Naive B cell (primary cell): ENCODE measurements at regions not wholly inside any gene's neighbourhood (a gene's known extent, or its start where the extent isn't known, plus 50 kb on each side); places are given as distances from the start of the nearest gene placed in this dataset.
"Not testable (repeated sequence)": the region's sequence is repeated elsewhere in the genome, so short reads cannot be mapped to it uniquely, and the experiment has no call there.

Source experiments
- ATAC-seq, 2 donors: fragments of 150-1000 bp; cut with Tn5 transposase; 2 replicates each; pipeline ENCODE4 v1.10.0; 2021; ENCODE audit warnings: low read depth in 2 of 2, mild to moderate bottlenecking in 2 of 2, moderate library complexity in 2 of 2
- DNase-seq: peaks from one replicate; pipeline ENCODE4 v3.0.0; 2022
- H3K27ac Mint-ChIP-seq, 6 donors: one replicate each; pipeline ENCODE4 v1.8.0; 2020 to 2022; ENCODE audit warnings: mild to moderate bottlenecking in 6 of 6, mixed read lengths in 6 of 6, moderate library complexity in 5 of 6, inconsistent platforms in 2 of 6
- H3K27me3 Mint-ChIP-seq, 3 donors: one replicate each; pipeline ENCODE4 v1.8.0; 2021 to 2022; ENCODE audit warnings: mixed read lengths in 3 of 3, mild to moderate bottlenecking in 1 of 3
- H3K36me3 Mint-ChIP-seq, 2 donors: one replicate each; pipeline ENCODE4 v1.8.0; 2020 to 2022; ENCODE audit warnings: mixed read lengths in 2 of 2, inconsistent platforms in 1 of 2, mild to moderate bottlenecking in 1 of 2
- H3K4me1 Mint-ChIP-seq, 3 donors: one replicate each; pipeline ENCODE4 v1.8.0; 2020 to 2022; ENCODE audit warnings: mixed read lengths in 3 of 3, inconsistent platforms in 1 of 3, mild to moderate bottlenecking in 1 of 3, moderate library complexity in 1 of 3
- H3K4me3 Mint-ChIP-seq, 8 donors: one replicate each; pipeline ENCODE4 v1.8.0; 2020 to 2022; ENCODE audit warnings: mild to moderate bottlenecking in 8 of 8, mixed read lengths in 8 of 8, moderate library complexity in 8 of 8, inconsistent platforms in 2 of 8
- H3K9me3 Mint-ChIP-seq, 7 donors: one replicate each; pipeline ENCODE4 v1.8.0; 2020 to 2022; ENCODE audit warnings: mixed read lengths in 7 of 7, mild to moderate bottlenecking in 5 of 7, inconsistent platforms in 2 of 7, moderate library complexity in 1 of 7

GRCh38 chr2:55781542-55781941, 87.9 kb upstream of the PNPT1 start:
- no peak for ATAC-seq
- no peak overlapping the region for H3K27ac Mint-ChIP-seq
- no peak for DNase-seq
- no peaks in the 10 kb centered on the region for H3K36me3 Mint-ChIP-seq
- no peak overlapping the region for H3K4me3 Mint-ChIP-seq
- H3K9me3 Mint-ChIP-seq = peaks cover 0 to 5% (median 0%) of the 10 kb centered on the region in 7 donors
- no peaks in the 10 kb centered on the region for H3K4me1 Mint-ChIP-seq
- H3K27me3 Mint-ChIP-seq = peaks cover 4 to 9% (median 6%) of the 10 kb centered on the region in 3 donors

DNA sequence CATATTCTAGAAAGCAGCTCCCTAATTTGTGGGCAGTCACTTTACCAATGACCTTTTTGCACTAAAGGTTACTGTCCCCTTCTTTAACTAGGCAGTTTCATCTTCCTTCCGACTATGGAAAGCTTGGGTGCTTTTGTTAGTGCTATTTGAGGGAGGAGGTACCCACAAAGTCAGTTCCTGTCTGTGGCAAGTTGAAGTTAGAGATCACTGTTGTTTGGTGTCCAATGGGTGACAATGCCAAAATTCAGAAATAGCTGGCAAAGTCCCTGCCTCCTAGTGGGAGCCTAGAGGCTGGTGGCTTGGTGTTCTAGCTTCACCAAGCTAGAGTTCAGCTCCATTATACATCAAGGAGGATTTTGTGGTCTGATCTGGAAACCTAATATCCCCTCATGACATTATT, 87.1 kb upstream of the PNPT1 start:
- H3K27me3 Mint-ChIP-seq = peaks cover 4 to 9% (median 6%) of the 10 kb centered on the region in 3 donors
- no peaks in the 10 kb centered on the region for H3K4me1 Mint-ChIP-seq
- no peak overlapping the region for H3K27ac Mint-ChIP-seq
- ATAC-seq (no peak), DNase-seq (no peak)
- no peak overlapping the region for H3K4me3 Mint-ChIP-seq
- H3K9me3 Mint-ChIP-seq = peaks cover 0 to 4% (median under 1%) of the 10 kb centered on the region in 7 donors
- no peaks in the 10 kb centered on the region for H3K36me3 Mint-ChIP-seq

DNA sequence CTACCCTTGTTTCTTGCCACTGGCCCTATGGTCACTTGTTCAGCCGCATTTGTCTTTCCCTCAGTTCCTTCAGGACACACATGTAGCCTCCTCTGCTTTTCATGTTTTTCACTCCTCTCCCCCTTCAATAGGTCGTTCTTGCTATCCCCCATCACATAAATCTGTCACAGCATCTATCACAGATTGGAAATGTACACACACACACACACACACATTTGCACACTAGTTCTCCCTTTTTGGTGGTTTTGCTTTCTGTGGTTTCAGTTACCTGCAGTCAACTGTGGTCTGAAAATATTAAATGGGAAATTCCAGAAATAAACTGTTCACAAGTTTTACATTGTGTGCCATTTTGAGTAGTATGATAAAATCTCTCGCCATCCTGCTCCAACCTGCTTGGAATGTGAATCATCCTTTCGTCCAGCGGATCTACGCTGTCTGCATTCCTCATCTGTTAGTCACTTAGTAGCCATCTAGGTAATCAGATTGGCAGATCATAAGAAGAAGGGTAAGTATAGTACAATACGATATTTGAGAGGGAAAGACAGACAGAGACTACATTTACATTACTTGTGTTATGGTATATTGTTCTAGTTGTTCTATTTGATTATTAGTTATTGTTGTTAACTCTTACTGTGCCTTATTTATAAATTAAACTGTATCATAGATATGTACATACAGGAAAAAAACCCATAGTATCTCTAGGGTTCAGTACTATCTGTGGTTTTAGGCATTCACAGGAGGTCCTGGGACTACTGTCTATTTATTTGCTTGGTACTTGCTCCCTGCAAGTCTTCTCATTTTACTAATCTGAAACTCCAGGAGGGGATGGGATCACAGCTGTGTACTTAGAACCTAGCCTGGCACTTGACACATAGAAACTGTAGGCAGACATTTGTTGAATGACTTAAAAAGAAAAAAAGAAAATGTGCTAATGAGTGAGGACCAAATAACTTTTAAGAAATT, 86.1 kb upstream of the PNPT1 start:
- no peak overlapping the region for H3K27ac Mint-ChIP-seq
- DNase-seq (no peak), ATAC-seq (no peak)
- H3K4me3 Mint-ChIP-seq = no peak overlapping the region
- H3K36me3 Mint-ChIP-seq = no peaks in the 10 kb centered on the region
- H3K9me3 Mint-ChIP-seq = peaks cover 0 to 8% (median 1%) of the 10 kb centered on the region in 7 donors
- peaks cover 4 to 9% (median 6%) of the 10 kb centered on the region in 3 donors for H3K27me3 Mint-ChIP-seq
- H3K4me1 Mint-ChIP-seq = no peaks in the 10 kb centered on the region

- Mint-ChIP-seq H3K27ac (no peak overlapping the region), H3K4me3 (no peak overlapping the region), H3K27me3 (peaks cover 4 to 9% (median 6%) of the 10 kb centered on the region in 3 donors), H3K36me3 (no peaks in the 10 kb centered on the region), H3K9me3 (peaks cover 0 to 10% (median 1%) of the 10 kb centered on the region in 7 donors), H3K4me1 (no peaks in the 10 kb centered on the region)
- no peak for DNase-seq
- ATAC-seq = no peak
These were observed 83.3 kb upstream of the PNPT1 start for GRCh38 chr2:55776966-55777365.

- DNase-seq (no peak), ATAC-seq (no peak)
- Mint-ChIP-seq H3K27me3 (peaks cover 4 to 9% (median 6%) of the 10 kb centered on the region in 3 donors), H3K36me3 (no peaks in the 10 kb centered on the region), H3K27ac (no peak overlapping the region), H3K9me3 (peaks cover 0 to 10% (median 1%) of the 10 kb centered on the region in 7 donors), H3K4me3 (no peak overlapping the region), H3K4me1 (no peaks in the 10 kb centered on the region)
These were observed 82.8 kb upstream of the PNPT1 start for GRCh38 chr2:55776479-55776878.

DNA sequence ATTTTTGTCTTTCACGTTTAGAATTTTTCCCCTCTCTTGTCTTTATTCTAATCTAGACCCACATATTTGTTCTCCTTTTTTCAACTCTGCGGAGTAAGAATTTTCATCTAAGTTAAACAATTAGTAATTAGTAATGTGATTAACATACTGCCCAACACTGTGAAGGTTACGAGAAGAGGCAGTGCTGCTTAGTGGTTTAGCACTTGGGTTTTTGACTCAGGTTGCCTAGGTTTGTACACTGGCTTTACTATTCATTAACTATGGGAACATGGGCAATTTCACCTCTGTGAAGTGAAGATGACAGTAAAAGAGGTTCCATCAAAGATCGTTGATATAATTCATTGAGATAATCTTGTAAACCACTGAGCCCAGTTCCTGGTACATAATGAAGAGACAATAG, 82.2 kb upstream of the PNPT1 start:
- ATAC-seq = no peak

GRCh38 chr2:55773651-55774050, 80.0 kb upstream of the PNPT1 start:
- H3K27ac Mint-ChIP-seq, DNase-seq, H3K4me3 Mint-ChIP-seq, H3K9me3 Mint-ChIP-seq, H3K36me3 Mint-ChIP-seq, ATAC-seq, H3K4me1 Mint-ChIP-seq: not testable (repeated sequence)
- H3K27me3 Mint-ChIP-seq = peaks cover 10 to 12% (median 10%) of the 10 kb centered on the region in 3 donors

More for the DNA sequence above, 82.2 kb upstream of the PNPT1 start:
- H3K4me1 Mint-ChIP-seq = no peaks in the 10 kb centered on the region
- peaks cover 5 to 9% (median 8%) of the 10 kb centered on the region in 3 donors for H3K27me3 Mint-ChIP-seq
- H3K27ac Mint-ChIP-seq = no peak overlapping the region
- peaks cover 0 to 10% (median 1%) of the 10 kb centered on the region in 7 donors for H3K9me3 Mint-ChIP-seq
- H3K36me3 Mint-ChIP-seq = no peaks in the 10 kb centered on the region
- no peak overlapping the region for H3K4me3 Mint-ChIP-seq
- no peak for DNase-seq

DNA sequence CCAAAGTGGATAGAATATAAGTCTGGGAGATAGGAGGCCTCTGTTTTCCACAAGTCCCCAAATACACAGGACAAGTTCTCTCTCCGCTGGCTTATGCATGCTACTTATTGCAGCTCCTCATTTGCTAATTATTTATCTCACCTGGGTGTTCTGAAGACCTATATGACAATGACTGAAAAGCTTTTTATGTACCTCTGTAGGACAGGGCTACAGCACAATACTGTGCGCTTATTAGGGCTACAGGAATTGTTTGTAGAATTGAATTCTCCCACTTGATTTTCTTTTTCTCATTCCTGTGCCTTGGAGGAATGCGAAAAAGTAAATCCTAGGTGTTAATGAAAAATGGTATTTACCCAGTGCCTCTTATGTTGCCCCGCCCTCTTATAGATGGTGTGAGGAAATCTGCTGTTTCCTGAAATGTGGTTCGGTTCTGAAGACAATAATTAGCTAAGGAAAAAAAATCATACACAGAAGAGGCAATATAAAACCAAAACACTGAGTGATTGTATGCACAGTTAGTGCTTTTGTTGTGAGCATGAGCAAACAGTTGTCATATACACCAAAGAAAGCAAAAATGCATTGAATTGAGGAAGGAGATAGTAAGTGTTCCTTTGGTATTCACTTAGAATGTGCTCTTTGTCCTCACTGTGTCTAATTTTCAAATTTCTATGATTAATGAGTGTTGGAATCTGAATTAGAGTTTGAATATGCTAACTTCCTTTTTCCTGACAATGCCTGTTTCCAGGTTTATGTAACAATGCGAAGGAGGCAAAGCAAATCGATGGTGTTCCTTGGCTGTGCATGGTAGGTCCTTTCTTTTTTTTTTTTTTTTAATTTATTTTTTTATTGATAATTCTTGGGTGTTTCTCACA, 78.7 kb upstream of the PNPT1 start:
- Mint-ChIP-seq H3K9me3 (peaks cover 0 to 18% (median 1%) of the 10 kb centered on the region in 7 donors), H3K4me3 (no peak overlapping the region), H3K36me3 (peaks cover 0 to 3% of the 10 kb centered on the region in 2 donors), H3K27me3 (peaks cover 10 to 12% (median 10%) of the 10 kb centered on the region in 3 donors), H3K27ac (no peak overlapping the region), H3K4me1 (no peaks in the 10 kb centered on the region)
- no peak for ATAC-seq
- no peak for DNase-seq

GRCh38 chr2:55771612-55772011, 78.0 kb upstream of the PNPT1 start:
- Mint-ChIP-seq H3K36me3 (peaks cover 0 to 6% of the 10 kb centered on the region in 2 donors), H3K4me1 (no peaks in the 10 kb centered on the region), H3K27me3 (peaks cover 9 to 10% (median 10%) of the 10 kb centered on the region in 3 donors), H3K27ac (no peak overlapping the region), H3K4me3 (no peak overlapping the region), H3K9me3 (peaks cover 0 to 24% (median 1%) of the 10 kb centered on the region in 7 donors)
- DNase-seq (no peak), ATAC-seq (no peak)

DNA sequence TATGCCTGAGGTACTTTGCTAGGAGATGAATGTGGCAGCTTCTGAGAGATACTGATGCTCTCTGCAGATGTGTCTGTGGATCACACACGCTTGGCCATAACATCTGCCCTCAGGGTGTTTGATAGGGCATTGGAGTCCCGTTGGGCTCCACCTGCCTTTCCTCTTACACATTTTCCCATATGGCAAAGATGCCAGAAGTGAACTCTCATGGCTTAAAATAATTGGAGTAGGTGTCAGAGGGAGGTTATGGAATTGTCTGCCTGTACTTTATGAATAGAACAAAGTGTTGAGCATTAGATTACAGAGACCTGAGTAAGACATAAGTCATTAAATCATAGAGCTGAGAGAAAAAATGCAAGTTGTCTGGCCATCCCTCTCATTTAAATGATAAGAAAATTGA, 75.3 kb upstream of the PNPT1 start:
- Mint-ChIP-seq H3K4me1 (no peaks in the 10 kb centered on the region), H3K27me3 (peaks cover 9 to 21% (median 10%) of the 10 kb centered on the region in 3 donors), H3K9me3 (peaks cover 0 to 14% (median 0%) of the 10 kb centered on the region in 7 donors), H3K4me3 (no peak overlapping the region), H3K27ac (no peak overlapping the region), H3K36me3 (peaks cover 0 to 6% of the 10 kb centered on the region in 2 donors)
- ATAC-seq = no peak
- DNase-seq = no peak

DNA sequence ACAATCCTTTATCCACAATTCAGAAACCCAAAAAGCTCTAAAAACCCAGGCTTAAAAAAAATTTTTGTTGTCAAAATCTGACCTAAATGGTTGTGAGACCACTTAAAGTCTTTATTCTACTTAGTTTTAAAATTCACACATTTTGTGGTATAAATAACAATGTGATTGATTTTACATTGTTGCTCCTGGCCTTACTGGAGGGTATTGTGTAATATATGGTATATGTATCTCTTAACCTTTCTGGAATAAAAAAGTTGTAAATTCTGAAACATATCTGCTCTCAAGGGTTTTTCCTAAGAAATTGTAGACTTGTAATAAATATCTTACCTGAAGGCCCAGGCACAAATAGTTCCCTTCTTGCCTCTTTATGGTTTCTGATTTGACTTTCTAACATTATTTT, 73.3 kb upstream of the PNPT1 start:
- no peak for ATAC-seq
- peaks cover 9 to 29% (median 18%) of the 10 kb centered on the region in 3 donors for H3K27me3 Mint-ChIP-seq

DNA sequence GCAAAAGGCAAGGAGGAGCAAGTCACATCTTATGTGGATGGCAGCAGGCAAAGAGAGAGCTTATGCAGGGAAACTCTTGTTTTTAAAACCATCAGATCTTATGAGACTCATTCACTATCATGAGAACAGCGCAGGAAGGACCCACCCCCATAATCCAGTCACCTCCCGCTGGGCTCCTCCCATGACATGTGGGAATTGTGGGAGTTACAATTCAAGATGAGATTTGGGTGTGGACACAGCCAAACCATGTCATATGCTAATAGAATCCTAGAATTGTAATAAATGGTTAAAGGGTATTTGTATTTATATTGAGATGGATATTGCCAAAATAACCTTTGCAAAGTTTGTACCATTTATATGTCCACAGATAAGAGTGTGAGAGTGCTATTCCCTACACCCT, 72.1 kb upstream of the PNPT1 start:
- ATAC-seq, H3K27ac Mint-ChIP-seq, H3K4me1 Mint-ChIP-seq, H3K36me3 Mint-ChIP-seq, DNase-seq, H3K4me3 Mint-ChIP-seq: not testable (repeated sequence)
- peaks cover 6 to 37% (median 19%) of the 10 kb centered on the region in 3 donors for H3K27me3 Mint-ChIP-seq
- H3K9me3 Mint-ChIP-seq = peaks cover 0 to 14% (median 0%) of the 10 kb centered on the region in 7 donors

More for the DNA sequence above, 73.3 kb upstream of the PNPT1 start:
- Mint-ChIP-seq H3K9me3 (peaks cover 0 to 14% (median 0%) of the 10 kb centered on the region in 7 donors), H3K4me1 (no peaks in the 10 kb centered on the region), H3K27ac (no peak overlapping the region), H3K4me3 (no peak overlapping the region), H3K36me3 (peaks cover 0 to 6% of the 10 kb centered on the region in 2 donors)
- no peak for DNase-seq

GRCh38 chr2:55763721-55764120, 70.1 kb upstream of the PNPT1 start:
- ATAC-seq (no peak), DNase-seq (no peak)
- Mint-ChIP-seq H3K4me1 (no peaks in the 10 kb centered on the region), H3K27me3 (peaks cover 5 to 42% (median 23%) of the 10 kb centered on the region in 3 donors), H3K9me3 (peaks cover 0 to 14% (median 0%) of the 10 kb centered on the region in 7 donors), H3K4me3 (no peak overlapping the region), H3K36me3 (peaks cover 0 to 6% of the 10 kb centered on the region in 2 donors), H3K27ac (no peak overlapping the region)
